Mesothelial cell of epicardium (in vitro differentiated cells): ENCODE measurements at regions not wholly inside any gene's neighbourhood (a gene's known extent, or its start where the extent isn't known, plus 50 kb on each side); places are given as distances from the start of the nearest gene placed in this dataset.

Experiments
- DNase-seq, 2 experiments: peaks; one replicate each; pipeline ENCODE4 v3.0.0; 2021; ENCODE audit warnings: low spot score in 2 of 2; ENCODE audit not compliant: unreplicated experiment in 2 of 2
- H3K27ac Mint-ChIP-seq: 2 replicates; pipeline ENCODE4 v1.8.0; 2021; ENCODE audit warnings: mixed read lengths
- H3K27me3 Mint-ChIP-seq: 2 replicates; pipeline ENCODE4 v1.8.0; 2021; ENCODE audit warnings: low read depth, mixed read lengths
- H3K36me3 Mint-ChIP-seq: 2 replicates; pipeline ENCODE4 v1.8.0; 2021; ENCODE audit warnings: mixed read lengths
- H3K4me1 Mint-ChIP-seq: 2 replicates; pipeline ENCODE4 v1.8.0; 2021; ENCODE audit warnings: mixed read lengths
- H3K4me3 Mint-ChIP-seq: 2 replicates; pipeline ENCODE4 v1.8.0; 2021; ENCODE audit warnings: mild to moderate bottlenecking, moderate library complexity, mixed read lengths
- H3K9me3 Mint-ChIP-seq: 2 replicates; pipeline ENCODE4 v1.8.0; 2021; ENCODE audit warnings: mixed read lengths
- TF ChIP-seq, protein P1 (sequence below): fragments of 200-600 bp; sonication (generic); IDR thresholded peaks from one replicate; pipeline ENCODE4 v1.5.0; 2021; ENCODE audit warnings: antibody characterized with exemption; ENCODE audit not compliant: unreplicated experiment

DNA sequence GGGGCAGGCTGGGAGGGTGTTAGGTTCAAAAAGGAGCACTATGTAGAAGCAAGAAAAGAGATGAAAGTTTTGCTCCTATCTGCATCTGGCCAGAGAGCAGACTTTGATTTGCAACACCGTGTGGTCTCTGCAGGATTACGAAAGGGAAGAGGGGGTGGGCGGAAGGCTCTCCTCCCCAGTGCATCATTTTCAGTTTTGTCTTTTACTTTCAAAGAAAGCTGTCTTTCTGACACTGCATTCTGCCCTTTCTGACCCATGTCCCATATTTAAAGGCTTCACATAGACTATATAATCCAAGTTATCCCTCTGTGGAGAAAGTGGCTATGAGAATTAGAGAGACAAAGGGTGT lies 126.5 kb downstream of the RHOU start:
- peaks cover 69% of the 10 kb centered on the region for H3K4me1 Mint-ChIP-seq
- peak overlapping the region; percentile 9 for H3K27ac Mint-ChIP-seq
- peaks cover 1% of the 10 kb centered on the region for H3K9me3 Mint-ChIP-seq
- TF ChIP-seq, protein P1, sequence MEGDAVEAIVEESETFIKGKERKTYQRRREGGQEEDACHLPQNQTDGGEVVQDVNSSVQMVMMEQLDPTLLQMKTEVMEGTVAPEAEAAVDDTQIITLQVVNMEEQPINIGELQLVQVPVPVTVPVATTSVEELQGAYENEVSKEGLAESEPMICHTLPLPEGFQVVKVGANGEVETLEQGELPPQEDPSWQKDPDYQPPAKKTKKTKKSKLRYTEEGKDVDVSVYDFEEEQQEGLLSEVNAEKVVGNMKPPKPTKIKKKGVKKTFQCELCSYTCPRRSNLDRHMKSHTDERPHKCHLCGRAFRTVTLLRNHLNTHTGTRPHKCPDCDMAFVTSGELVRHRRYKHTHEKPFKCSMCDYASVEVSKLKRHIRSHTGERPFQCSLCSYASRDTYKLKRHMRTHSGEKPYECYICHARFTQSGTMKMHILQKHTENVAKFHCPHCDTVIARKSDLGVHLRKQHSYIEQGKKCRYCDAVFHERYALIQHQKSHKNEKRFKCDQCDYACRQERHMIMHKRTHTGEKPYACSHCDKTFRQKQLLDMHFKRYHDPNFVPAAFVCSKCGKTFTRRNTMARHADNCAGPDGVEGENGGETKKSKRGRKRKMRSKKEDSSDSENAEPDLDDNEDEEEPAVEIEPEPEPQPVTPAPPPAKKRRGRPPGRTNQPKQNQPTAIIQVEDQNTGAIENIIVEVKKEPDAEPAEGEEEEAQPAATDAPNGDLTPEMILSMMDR: no peak
- H3K27me3 Mint-ChIP-seq: no peaks in the 10 kb centered on the region
- H3K4me3 Mint-ChIP-seq: no peak overlapping the region
- no peak for DNase-seq
- H3K36me3 Mint-ChIP-seq: no peaks in the 10 kb centered on the region

DNA sequence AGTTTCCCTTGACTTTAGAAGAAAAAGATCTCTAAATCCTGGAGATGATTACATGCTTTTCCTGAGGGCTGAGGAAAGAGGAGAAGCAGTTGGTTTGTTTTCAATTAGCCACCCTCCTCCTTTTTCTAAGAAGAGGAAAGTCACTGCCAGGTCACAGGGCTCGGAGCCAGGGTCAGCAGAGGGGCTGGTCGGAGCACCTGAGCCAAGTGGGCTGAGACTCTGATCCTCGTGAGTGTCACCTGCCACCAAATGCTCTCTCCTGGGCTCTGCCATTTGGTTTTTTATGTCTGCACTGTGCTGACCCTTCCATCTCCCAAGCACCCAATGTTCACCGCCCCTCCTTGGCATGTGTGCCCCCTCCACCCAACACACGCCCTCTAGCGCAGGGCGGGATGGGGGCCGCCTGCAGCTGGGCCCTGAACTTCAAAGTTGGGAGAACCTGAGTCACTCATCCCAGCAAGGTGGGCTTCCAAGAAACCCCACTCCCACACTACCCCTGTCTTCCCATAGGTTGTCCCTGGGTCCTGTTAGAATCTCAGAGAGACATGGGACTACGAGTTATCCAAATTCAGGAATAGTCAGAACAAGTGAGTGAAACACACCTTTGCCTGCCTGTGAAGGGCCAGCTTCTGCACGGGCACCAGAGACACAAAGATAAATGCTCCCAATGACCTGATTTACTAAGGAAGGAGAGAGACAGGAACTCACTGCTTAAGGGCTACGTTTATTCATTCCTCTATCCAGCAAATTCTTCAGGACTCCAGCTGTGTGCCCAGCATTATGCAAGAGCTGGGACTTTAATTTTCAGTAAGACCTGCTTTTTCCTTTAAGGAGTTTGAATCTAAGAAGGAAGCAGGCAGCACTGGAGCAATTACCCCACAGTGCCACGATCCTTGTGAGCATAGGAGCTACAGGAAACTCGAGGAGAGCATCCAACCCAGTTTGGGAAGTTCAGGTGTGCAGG lies 127.5 kb downstream of the RHOU start:
- no peak overlapping the region for H3K4me3 Mint-ChIP-seq
- no peaks in the 10 kb centered on the region for H3K36me3 Mint-ChIP-seq
- no peaks in the 10 kb centered on the region for H3K9me3 Mint-ChIP-seq
- DNase-seq: no peak
- H3K27me3 Mint-ChIP-seq: no peaks in the 10 kb centered on the region
- peaks cover 78% of the 10 kb centered on the region for H3K4me1 Mint-ChIP-seq
- TF ChIP-seq, protein P1: no peak
- peak overlapping the region; percentile 15 for H3K27ac Mint-ChIP-seq

DNA sequence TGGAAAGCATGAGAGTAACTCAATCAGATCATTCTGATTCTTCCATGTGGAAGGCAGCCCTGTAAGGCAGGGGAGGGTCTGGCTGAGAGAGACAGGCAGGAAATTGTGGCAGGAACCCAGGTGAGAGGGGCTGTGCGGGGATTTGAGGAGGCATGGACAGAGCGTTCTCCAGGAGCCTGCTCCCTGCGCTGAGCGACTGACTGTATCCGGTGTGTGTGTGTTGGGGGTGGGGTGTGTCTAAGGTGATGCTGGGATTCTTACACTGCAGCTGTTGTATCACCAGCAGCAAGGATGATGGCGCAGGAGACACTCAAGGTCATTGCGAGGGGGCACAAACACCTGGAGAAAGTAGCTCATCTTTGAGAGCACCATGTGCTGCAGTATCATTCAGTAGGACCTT lies 128.5 kb downstream of the RHOU start:
- no peaks in the 10 kb centered on the region for H3K36me3 Mint-ChIP-seq
- peaks cover 87% of the 10 kb centered on the region for H3K4me1 Mint-ChIP-seq
- no peaks in the 10 kb centered on the region for H3K9me3 Mint-ChIP-seq
- peak overlapping the region; percentile 15 for H3K27ac Mint-ChIP-seq
- TF ChIP-seq, protein P1: no peak
- no peak for DNase-seq
- no peak overlapping the region for H3K4me3 Mint-ChIP-seq
- no peaks in the 10 kb centered on the region for H3K27me3 Mint-ChIP-seq

DNA sequence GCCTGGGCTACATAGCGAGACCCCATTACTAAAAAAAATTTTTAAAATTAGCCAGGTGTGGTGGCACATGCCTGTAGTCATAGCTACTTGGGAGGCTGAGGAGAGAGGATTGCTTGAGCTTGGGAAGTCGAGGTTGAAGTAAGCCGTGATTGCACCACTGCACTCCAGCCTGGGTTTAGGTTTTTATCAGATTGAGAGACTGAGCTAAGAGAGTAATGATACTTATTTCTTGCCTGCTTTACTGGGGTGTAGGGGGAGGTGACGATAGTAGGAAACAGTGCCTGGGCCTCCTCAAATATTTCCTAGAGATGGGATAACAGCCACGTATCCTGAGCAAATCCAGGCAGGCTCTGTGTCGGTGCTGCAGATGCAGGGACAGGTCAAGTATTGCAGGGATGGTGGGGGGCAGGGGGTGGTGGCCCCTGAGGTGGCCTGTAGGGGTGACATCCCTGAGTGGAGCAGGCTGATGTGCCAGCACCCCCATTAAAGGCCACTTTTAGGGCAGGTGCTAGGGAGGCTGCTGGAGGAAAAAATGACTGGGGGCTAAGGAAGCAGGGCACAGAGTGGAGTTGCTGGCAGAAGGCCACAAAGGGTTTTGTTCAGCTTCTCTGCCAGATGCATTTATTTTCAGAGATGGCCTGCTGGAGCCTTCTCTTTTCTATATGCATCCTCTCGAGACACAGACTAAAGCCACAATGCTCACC lies 130.5 kb downstream of the RHOU start:
- Mint-ChIP-seq H3K9me3 (no peaks in the 10 kb centered on the region), H3K27me3 (no peaks in the 10 kb centered on the region), H3K27ac (peak overlapping the region; percentile 97), H3K4me3 (no peak overlapping the region), H3K4me1 (peaks cover 82% of the 10 kb centered on the region), H3K36me3 (no peaks in the 10 kb centered on the region)
- TF ChIP-seq, protein P1: no peak
- no peak for DNase-seq

DNA sequence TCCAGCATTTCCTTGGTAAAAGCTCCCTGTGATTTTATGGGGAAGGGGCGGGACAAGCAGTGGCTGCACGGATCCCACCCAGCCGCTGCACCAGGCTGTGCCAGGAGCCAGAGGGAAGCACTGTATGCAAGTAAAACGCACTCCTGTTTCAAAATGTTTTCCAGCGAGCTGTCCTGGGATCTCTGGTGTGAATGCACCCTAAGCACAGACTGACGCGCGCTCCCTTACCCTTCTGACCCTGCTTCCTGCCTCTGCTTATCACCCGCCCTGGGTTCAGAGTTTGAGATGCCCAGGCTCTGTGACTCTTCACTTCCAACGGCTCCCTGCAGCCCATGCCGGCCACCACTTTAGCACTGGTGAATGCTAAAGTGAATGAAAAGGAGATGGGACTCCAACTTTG lies 131.2 kb downstream of the RHOU start:
- H3K27me3 Mint-ChIP-seq: no peaks in the 10 kb centered on the region

More for the DNA sequence above, 131.2 kb downstream of the RHOU start:
- Mint-ChIP-seq H3K4me1 (peaks cover 80% of the 10 kb centered on the region), H3K4me3 (no peak overlapping the region), H3K36me3 (no peaks in the 10 kb centered on the region), H3K9me3 (no peaks in the 10 kb centered on the region), H3K27ac (peak overlapping the region; percentile 97)
- no peak for DNase-seq
- TF ChIP-seq, protein P1: no peak
